H9 (cell line): ENCODE measurements at regions not wholly inside any gene's neighbourhood (a gene's known extent, or its start where the extent isn't known, plus 50 kb on each side); places are given as distances from the start of the nearest gene placed in this dataset.
"Not testable (repeated sequence)": the region's sequence is repeated elsewhere in the genome, so short reads cannot be mapped to it uniquely, and the experiment has no call there.

ENCODE experiments used
- DNase-seq: peaks from one replicate; pipeline ENCODE4 v3.0.0-alpha.2; 2017
- H2AFZ ChIP-seq: one replicate; pipeline ENCODE4 v1.6.1; 2013; ENCODE audit warnings: mild to moderate bottlenecking, low read length, control low read depth, moderate library complexity
- H2AK5ac ChIP-seq: 2 replicates; pipeline ENCODE4 v1.6.1; 2013; ENCODE audit warnings: low read length, control low read depth, mixed read lengths; ENCODE audit not compliant: insufficient read length
- H2BK120ac ChIP-seq: one replicate; pipeline ENCODE4 v1.6.1; 2013; ENCODE audit warnings: low read depth, mild to moderate bottlenecking, low read length, control low read depth, inconsistent platforms; ENCODE audit not compliant: poor library complexity, severe bottlenecking
- H2BK12ac ChIP-seq: 2 replicates; pipeline ENCODE4 v1.6.1; 2013; ENCODE audit warnings: low read length, control low read depth, mixed read lengths, low read depth; ENCODE audit not compliant: insufficient read length
- H2BK15ac ChIP-seq: 2 replicates; pipeline ENCODE4 v1.6.1; 2013; ENCODE audit warnings: low read depth, low read length, control low read depth
- H2BK20ac ChIP-seq: one replicate; pipeline ENCODE4 v1.6.1; 2013; ENCODE audit warnings: low read depth, mild to moderate bottlenecking, low read length, control low read depth, inconsistent platforms; ENCODE audit not compliant: poor library complexity, severe bottlenecking
- H2BK5ac ChIP-seq: 2 replicates; pipeline ENCODE4 v1.6.1; 2013; ENCODE audit warnings: low read length, control low read depth, mixed read lengths; ENCODE audit not compliant: insufficient read length
- H3K14ac ChIP-seq: 2 replicates; pipeline ENCODE4 v1.6.1; 2013; ENCODE audit warnings: low read length, control low read depth; ENCODE audit not compliant: insufficient read depth
- H3K18ac ChIP-seq: 2 replicates; pipeline ENCODE4 v1.6.1; 2013; ENCODE audit warnings: low read depth, mild to moderate bottlenecking, mixed read lengths, low read length, control low read depth; ENCODE audit not compliant: insufficient read length
- H3K23ac ChIP-seq: 2 replicates; pipeline ENCODE4 v1.6.1; 2013; ENCODE audit warnings: low read length, control low read depth, mixed read lengths, low read depth; ENCODE audit not compliant: insufficient read length
- H3K23me2 ChIP-seq: 2 replicates; pipeline ENCODE4 v1.6.1; 2013; ENCODE audit warnings: low read depth, mild to moderate bottlenecking, mixed read lengths, low read length, control low read depth; ENCODE audit not compliant: insufficient read length, poor library complexity, severe bottlenecking
- H3K27ac ChIP-seq: 2 replicates; pipeline ENCODE4 v1.5.1; 2013; ENCODE audit warnings: low read length, control low read depth, mixed read lengths, low read depth; ENCODE audit not compliant: insufficient read length
- H3K27me3 ChIP-seq: 2 replicates; pipeline ENCODE4 v1.6.1; 2013; ENCODE audit warnings: low read length, control low read depth, inconsistent platforms; ENCODE audit not compliant: insufficient read depth
- H3K4ac ChIP-seq: 2 replicates; pipeline ENCODE4 v1.6.1; 2013; ENCODE audit warnings: low read depth, mild to moderate bottlenecking, control low read depth, inconsistent platforms, low read length, moderate library complexity
- H3K4me1 ChIP-seq: 2 replicates; pipeline ENCODE4 v1.6.1; 2013; ENCODE audit warnings: low read length, control low read depth, inconsistent platforms; ENCODE audit not compliant: insufficient read depth
- H3K4me2 ChIP-seq: 2 replicates; pipeline ENCODE4 v1.6.1; 2013; ENCODE audit warnings: low read length, control low read depth, mixed read lengths; ENCODE audit not compliant: insufficient read length, insufficient read depth
- H3K56ac ChIP-seq: 2 replicates; pipeline ENCODE4 v1.6.1; 2013; ENCODE audit warnings: low read depth, mild to moderate bottlenecking, mixed read lengths, low read length, control low read depth; ENCODE audit not compliant: insufficient read length
- H3K79me1 ChIP-seq: 2 replicates; pipeline ENCODE4 v1.6.1; 2013; ENCODE audit warnings: low read depth, mild to moderate bottlenecking, moderate library complexity, low read length, control low read depth, inconsistent platforms; ENCODE audit not compliant: insufficient read depth, poor library complexity, severe bottlenecking
- H3K79me2 ChIP-seq: 2 replicates; pipeline ENCODE4 v1.6.1; 2013; ENCODE audit warnings: low read length, control low read depth, inconsistent platforms; ENCODE audit not compliant: insufficient read depth
- H3K9ac ChIP-seq: 2 replicates; pipeline ENCODE4 v1.6.1; 2013; ENCODE audit warnings: low read length, control low read depth, mixed read lengths; ENCODE audit not compliant: insufficient read length; ENCODE audit errors: extremely low read depth
- H3K9me3 ChIP-seq: one replicate; pipeline ENCODE4 v1.6.1; 2013; ENCODE audit warnings: low read depth, low read length, inconsistent platforms; ENCODE audit not compliant: control insufficient read depth
- H3T11ph ChIP-seq: one replicate; pipeline ENCODE4 v1.6.1; 2013; ENCODE audit warnings: mild to moderate bottlenecking, low read length, control low read depth, inconsistent platforms
- H4K20me1 ChIP-seq: one replicate; pipeline ENCODE4 v1.6.1; 2013; ENCODE audit not compliant: control insufficient read depth, insufficient read length, insufficient read depth
- H4K5ac ChIP-seq: 2 replicates; pipeline ENCODE4 v1.6.1; 2013; ENCODE audit warnings: low read depth, mild to moderate bottlenecking, mixed read lengths, low read length, control low read depth; ENCODE audit not compliant: insufficient read length
- H4K8ac ChIP-seq: replicated peaks from 2 replicates; pipeline ENCODE4 v1.6.1; 2013; ENCODE audit warnings: low read length, control low read depth, mixed read lengths, low read depth; ENCODE audit not compliant: insufficient read length
- H4K91ac ChIP-seq: 2 replicates; pipeline ENCODE4 v1.6.1; 2013; ENCODE audit warnings: low read depth, mild to moderate bottlenecking, moderate library complexity, mixed read lengths, low read length, control low read depth; ENCODE audit not compliant: insufficient read length
- H3K27ac Mint-ChIP-seq, 3 experiments: 2 replicates in 2 of 3; 3 replicates in 1 of 3; pipeline ENCODE4 v1.8.0; 2020 to 2021; ENCODE audit warnings: mixed read lengths in 3 of 3, mild to moderate bottlenecking in 1 of 3, moderate library complexity in 1 of 3
- H3K27me3 Mint-ChIP-seq: 2 replicates; pipeline ENCODE4 v1.8.0; 2021; ENCODE audit warnings: low read depth, mild to moderate bottlenecking, moderate library complexity, mixed read lengths
- H3K36me3 Mint-ChIP-seq, 3 experiments: 2 replicates in 2 of 3; 3 replicates in 1 of 3; pipeline ENCODE4 v1.8.0; 2020 to 2021; ENCODE audit warnings: low read depth in 3 of 3, mixed read lengths in 3 of 3; ENCODE audit not compliant: insufficient read depth in 1 of 3
- H3K4me1 Mint-ChIP-seq, 2 experiments: 2 replicates each; pipeline ENCODE4 v1.8.0; 2020; ENCODE audit warnings: mixed read lengths in 2 of 2
- H3K4me3 Mint-ChIP-seq, 2 experiments: 2 replicates in 1 of 2; 3 replicates in 1 of 2; pipeline ENCODE4 v1.8.0; 2020 to 2021; ENCODE audit warnings: mild to moderate bottlenecking in 2 of 2, mixed read lengths in 2 of 2, moderate library complexity in 1 of 2
- H3K9me3 Mint-ChIP-seq, 2 experiments: 2 replicates in 1 of 2; 3 replicates in 1 of 2; pipeline ENCODE4 v1.8.0; 2020; ENCODE audit warnings: mild to moderate bottlenecking in 2 of 2, mixed read lengths in 2 of 2, moderate library complexity in 1 of 2
- WGBS: extraction: QIAGEN DNeasy Blood & Tissue Kit; methylation state at CpG from one replicate; pipeline ENCODE4 v1.1.7; 2013; ENCODE audit warnings: missing lambda C conversion rate, low lambda C conversion rate, mixed read lengths; ENCODE audit not compliant: insufficient read length; ENCODE audit errors: extremely low coverage; 5-methylcytosine and 5-hydroxymethylcytosine counted together

GRCh38 chr16:52655156-52655555 lies 108.2 kb upstream of the TOX3 start:
- H2BK12ac ChIP-seq, H3K4me2 ChIP-seq, H2AFZ ChIP-seq, H3K23ac ChIP-seq, H3K4ac ChIP-seq, H3K4me3 Mint-ChIP-seq, DNase-seq, H3K4me1 ChIP-seq, H3K18ac ChIP-seq, H3K27me3 Mint-ChIP-seq, H3K9me3 ChIP-seq, H3K27ac ChIP-seq, H4K91ac ChIP-seq, H4K20me1 ChIP-seq, H2BK20ac ChIP-seq, H4K8ac ChIP-seq, H2BK5ac ChIP-seq, H2AK5ac ChIP-seq, H3K14ac ChIP-seq, H3K9ac ChIP-seq, H3T11ph ChIP-seq, H2BK15ac ChIP-seq, H3K23me2 ChIP-seq, H3K79me2 ChIP-seq, H3K79me1 ChIP-seq, H3K27ac Mint-ChIP-seq, H3K56ac ChIP-seq, H4K5ac ChIP-seq, H3K27me3 ChIP-seq: not testable (repeated sequence)
- H3K36me3 Mint-ChIP-seq: peaks cover 0 to 13% (median 4%) of the 10 kb centered on the region in 3 experiments; a peak in 4 of 7 replicates
- peaks cover 13 to 16% of the 10 kb centered on the region in 2 experiments for H3K4me1 Mint-ChIP-seq
- peak overlapping the region; percentile 28 for H2BK120ac ChIP-seq
- H3K9me3 Mint-ChIP-seq: peaks cover 7 to 11% of the 10 kb centered on the region in 2 experiments; a peak in 4 of 5 replicates
- WGBS: no CpG with 5 or more reads among the region's 17 CpGs
